ENCODE measurements at regions not wholly inside any gene's neighbourhood (a gene's known extent, or its start where the extent isn't known, plus 50 kb on each side); places are given as distances from the start of the nearest gene placed in this dataset.

- TF ChIP-seq POLR2A (IDR thresholded peaks at IDR 0.05) (no peak), CTCF (IDR thresholded peaks at IDR 0.05) (no peak)
These were observed 99.4 kb upstream of the SDK2 start for GRCh38 chr17:73743518-73744201.

Data from transverse colon (tissue), 3 donors.